NCI-H460 (cell line): ENCODE measurements at regions not wholly inside any gene's neighbourhood (a gene's known extent, or its start where the extent isn't known, plus 50 kb on each side); places are given as distances from the start of the nearest gene placed in this dataset.
"Not testable (repeated sequence)": the region's sequence is repeated elsewhere in the genome, so short reads cannot be mapped to it uniquely, and the experiment has no call there.

Experiments
- DNase-seq: peaks from one replicate; pipeline ENCODE4 v3.0.0-alpha.2; 2016; ENCODE audit warnings: low read depth; ENCODE audit errors: extremely low read depth

DNA sequence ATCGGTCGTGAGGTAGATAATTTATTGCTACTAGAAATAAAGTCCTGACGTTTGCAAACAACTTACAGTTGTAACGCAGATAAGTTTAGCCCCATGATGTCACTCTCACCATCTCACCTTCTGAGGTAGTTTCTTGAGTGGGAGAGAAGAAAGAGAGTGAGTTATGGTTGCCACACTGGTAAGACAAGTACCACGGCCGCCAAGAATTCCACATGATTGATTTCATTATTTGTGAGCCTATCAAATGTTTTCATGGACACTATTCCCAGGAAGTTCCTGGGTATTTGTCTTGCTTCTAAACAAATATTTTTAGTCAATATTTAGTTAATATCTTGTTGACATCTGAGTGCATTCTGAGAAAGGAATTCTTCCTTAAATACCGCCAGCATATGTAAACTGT lies 339.4 kb upstream of the KIAA1217 start:
- no peak for DNase-seq

DNA sequence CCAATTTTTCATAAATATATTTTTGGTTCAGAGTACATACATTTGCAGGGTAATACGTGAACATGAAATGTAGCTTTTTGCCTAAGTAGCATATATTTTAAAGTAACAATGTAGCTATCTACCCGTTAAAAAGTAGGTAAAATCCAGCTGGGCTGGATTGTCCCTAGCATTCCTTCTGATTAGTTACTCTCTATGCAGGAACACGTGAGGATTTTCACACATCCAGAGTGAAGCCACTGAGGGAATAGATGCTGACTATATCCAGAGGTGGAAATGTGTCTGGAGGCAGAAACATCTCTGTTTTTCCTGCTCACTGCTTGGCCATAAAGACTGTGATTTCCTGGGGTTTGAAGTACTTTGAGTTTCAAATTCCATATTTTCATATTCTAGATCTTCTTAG lies 338.9 kb upstream of the KIAA1217 start:
- no peak for DNase-seq

DNA sequence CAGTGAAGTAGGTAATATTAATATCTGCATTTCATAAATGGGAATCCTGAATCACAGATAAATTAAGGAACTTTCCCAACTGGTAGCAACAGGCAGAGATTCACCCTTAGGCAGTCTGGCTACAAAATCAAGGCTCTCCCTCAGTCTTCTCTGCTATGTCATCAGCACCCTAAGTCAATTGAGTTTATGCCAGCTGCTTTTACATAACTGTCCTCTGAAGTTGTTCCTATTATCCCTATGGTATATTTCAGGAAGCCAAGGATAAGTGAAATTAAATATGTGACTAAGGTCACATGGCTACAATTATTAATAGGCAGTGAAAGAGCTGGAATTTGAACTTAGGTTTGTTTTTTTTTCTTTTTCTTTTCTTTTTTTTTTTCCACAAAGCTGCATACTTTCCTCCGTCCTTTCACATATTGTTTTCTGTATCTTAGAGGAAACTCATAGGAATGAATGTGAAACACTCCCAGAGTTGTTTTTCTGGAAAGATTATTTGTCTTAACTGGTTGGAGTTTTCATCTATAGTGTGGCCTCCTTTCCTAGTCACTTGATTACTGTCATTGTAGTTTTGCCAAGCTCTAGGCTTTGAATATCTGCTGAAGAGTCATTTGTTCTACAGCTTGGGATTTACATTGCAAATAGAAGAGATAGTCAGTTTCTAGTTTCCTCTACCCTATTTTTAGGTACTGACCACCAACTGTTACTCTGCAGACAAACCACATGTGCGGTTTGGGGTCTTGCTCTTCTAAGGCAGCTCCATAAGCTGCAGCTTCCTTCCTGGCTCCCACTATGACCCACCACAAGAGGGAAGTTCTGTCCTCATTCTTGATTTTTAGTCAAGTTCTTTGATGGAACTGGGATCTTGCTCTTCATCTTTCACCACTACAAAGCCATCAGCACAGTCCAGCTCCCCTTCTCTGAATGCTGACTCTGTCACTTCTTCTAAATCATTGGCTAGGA lies 338.0 kb upstream of the KIAA1217 start:
- DNase-seq, result no peak

DNA sequence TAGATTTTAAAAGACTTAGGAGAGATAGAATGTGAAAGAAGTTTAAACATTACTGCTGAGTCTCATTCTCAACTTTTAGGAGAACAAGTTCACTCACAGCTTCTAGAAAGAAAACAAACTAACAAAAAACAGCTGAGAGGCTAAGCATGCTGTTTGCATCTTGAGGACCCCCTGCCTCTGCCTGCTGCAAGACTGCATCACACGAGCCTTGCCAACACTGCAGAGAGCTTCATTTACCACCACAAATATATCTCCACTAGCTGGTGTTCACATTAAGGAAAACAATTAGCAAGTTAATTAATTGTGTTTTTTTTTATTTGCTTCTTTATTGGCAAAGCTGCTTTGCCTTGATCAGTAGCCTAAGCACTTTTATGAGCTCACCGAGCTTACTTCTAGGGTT lies 336.6 kb upstream of the KIAA1217 start:
- DNase-seq, result no peak

DNA sequence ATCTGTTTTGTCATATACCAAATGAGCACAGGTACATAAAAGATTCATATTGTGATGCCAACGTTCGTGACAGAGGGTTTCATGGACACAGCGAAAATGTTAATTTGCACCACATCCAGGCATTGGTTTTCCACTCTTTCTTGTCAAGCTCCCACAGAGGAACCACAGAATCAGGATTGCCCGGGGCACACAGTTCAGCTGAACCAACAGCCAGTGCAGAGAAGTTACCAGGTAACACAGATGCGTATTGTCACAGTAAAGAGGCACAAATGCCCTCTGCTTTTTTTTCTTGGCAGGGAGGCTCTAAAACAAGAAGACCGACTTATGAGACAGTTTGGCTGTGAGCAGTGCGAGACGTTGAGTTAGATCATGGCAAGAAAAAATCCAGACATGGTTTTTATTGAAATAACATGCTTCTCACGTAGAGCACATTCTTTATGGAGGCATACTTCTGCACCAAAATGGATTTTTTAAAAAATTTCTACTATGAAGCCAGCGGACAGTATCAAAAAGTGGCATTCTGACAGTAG lies 331.1 kb upstream of the KIAA1217 start:
- DNase-seq, result no peak

DNA sequence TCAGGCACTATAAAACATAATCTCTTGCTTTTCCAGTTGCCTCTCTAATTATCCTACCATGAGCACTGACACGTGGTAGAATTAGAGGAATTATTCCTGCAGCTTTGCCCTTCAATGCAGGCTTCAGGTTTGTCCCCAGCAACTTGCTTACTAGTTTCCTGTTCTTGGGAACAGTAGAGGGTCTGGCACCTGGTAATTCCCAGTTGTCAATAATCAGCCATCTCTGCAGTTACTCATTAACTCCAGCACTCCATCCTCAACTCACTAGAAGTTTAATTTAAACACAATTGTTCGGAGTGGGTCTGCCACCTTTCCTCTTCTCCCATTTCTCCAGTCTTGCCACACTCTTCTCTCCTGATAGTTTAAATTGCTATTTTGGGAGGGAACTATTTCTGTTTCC lies 324.3 kb upstream of the KIAA1217 start:
- DNase-seq, result no peak

DNA sequence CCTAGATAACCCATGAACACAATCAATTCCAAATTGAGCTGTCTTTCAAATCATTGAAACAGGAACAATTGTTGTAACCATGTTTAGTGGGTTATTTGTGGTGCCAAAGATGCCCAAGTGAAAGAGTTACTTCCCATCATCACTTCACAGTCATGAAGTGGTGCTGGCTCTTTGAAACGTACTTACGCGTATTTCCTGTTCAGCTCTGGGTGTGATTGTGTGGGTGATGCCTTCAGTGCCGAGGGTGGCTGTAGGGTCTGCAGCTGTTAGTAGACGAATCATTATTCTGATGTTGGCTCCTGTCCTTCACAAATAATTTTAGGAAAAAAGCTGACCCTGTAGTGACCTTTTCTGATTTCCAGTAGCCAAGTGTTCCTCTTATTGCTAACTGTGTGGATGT lies 323.1 kb upstream of the KIAA1217 start:
- DNase-seq, result no peak

DNA sequence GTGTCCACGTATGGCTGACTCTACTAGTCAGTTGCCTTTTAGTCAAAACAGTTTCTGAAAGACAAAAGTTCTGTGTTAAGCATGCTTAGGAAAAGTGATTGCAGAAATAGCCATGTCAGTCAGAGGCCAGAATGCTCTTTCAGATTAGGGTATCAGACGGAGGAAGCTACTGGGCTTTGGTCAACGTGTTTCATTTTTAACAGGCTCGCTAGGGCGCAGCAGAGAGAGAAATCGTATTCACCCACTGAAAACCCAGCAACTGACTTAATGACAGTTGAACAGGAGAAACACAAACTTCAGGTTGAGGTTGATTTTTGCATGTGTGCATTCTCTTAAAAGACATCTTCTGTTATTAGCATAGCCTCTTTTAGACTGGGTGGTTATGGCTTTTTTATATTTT lies 322.6 kb upstream of the KIAA1217 start:
- no peak for DNase-seq

DNA sequence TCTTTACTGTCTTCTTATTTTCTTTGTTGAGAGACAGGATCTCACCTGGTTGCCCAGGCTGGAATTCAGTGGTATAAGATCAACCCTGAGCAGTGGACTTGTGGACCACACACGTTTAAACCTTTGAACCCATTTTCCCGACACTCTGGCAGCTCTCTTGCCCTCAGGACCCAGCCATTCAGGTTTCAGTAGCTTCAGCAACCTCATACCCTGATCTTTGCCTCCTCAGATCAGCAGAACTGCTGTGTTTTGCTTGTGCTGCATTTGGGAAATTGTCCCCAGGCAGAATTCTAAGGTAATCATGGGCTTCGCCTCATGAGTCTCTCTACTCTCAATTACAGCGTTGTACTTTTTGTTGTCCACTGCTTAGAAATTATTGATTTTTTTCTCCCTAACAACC lies 317.6 kb upstream of the KIAA1217 start:
- no peak for DNase-seq

DNA sequence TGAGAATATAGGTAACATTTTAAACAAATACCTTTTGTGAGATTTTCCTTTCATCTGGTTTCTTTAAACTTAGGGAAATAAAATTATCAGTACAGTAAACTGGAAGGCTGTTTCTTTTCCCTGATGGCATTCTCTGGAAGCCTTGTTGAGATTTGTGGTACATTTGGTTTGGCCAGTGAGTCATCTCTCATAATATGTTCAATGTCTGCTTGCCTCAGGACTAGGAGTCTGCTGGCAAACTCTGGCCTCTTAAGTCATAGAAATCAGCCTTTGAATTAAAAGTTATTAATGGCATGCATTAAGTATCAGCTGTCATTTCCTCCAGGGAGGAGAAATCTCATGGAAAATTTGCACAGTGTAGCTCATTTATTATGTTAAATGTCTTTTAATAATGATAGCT lies 316.6 kb upstream of the KIAA1217 start:
- no peak for DNase-seq

DNA sequence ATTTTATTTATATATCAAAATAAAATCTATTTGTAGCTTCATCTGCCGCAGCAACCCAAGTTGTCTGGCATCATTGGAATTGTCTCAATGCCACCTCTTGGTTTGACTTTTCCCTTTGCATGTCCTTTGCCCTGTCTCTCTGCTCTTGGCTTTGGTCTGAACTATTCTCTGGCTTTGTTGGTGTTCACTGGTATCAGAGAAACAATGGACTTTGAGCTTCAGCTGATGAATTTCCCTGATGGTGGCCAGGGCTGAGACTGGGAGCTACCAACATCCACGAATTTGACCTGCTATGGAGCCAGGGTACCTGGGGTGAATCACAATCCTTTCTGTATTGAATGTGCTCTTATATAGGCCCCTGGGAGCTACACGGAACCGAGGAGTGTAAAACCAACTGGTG lies 311.7 kb upstream of the KIAA1217 start:
- no peak for DNase-seq

DNA sequence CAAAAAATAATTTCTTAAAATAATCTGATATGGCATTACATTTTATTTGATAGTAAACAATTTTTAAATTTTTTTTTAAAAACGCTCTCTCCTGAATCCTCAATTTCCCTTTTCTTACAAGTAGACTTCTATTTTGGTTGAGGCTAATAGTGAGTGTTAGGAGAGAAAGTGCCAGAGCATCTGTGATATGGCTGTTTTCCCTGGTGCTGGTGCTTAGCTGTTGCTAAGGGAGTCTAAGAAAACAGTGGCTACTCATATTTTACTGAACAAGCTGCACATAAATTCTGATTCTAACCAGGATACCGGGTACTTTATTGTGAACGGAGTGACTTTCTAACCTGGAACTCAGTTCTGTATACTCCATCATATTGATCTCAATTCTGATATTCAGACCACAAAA lies 311.1 kb upstream of the KIAA1217 start:
- DNase-seq, result no peak

DNA sequence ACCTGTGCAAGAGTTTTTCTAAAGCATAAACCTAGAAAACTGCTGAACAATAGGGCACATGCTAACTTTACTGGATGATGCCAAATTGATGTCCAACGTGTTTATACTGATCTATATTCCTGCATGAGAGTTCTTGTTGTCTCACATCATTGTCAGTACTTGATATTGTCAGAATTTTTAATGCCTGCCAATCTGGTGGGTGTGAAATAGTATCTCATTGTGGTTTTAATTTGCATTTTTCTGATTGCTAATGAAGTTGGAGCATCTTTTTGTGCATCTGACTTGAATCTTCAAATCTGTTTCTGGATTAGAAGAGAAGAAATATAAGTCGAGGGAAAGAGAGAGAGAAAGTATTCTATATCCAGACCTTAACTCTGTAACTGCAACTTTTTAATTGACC lies 309.8 kb upstream of the KIAA1217 start:
- no peak for DNase-seq

DNA sequence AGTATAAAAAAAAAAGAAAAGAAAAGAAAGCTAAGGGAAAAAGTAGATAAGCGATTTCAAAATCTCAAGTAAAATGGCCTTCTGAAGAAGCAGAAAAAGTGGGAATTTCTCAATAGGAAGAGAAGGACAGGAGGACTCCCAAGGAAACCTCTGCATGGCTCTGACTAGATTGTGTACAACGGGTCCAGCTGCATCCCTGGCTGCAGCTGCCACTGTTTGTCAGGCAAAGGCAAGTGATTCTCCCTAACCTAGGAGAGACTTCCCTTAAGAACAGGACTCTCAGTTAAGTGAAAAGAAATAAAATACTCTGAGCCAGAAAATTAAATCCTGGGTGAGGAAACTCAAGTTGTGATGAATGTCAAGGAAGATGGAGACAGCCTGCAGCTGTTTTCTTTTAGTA lies 298.6 kb upstream of the KIAA1217 start:
- no peak for DNase-seq

DNA sequence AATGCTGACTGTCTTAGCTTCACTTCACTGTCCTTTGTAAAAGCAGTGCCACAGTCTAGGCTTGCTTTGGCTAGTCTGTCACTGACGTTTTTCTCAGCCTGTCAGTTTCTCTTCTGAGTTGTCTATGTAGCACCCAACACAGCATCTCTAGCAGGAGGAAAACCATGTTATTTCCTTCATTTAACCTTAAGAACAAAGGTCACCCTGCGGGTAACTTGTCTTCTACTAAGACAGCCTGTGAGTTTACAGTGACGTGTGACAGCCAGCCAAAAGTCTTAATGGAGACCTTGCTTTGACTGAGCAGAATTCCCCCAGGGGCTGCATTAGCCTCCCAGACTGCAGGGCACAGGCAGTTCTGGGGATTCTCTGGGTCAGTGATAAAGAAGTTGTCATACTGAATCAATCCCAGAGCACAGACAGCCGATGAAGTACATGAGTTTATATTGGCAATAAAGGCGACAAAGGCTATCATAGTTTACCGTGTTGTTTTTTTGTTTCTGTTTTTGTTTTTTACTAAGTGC lies 296.0 kb upstream of the KIAA1217 start:
- DNase-seq, result no peak

DNA sequence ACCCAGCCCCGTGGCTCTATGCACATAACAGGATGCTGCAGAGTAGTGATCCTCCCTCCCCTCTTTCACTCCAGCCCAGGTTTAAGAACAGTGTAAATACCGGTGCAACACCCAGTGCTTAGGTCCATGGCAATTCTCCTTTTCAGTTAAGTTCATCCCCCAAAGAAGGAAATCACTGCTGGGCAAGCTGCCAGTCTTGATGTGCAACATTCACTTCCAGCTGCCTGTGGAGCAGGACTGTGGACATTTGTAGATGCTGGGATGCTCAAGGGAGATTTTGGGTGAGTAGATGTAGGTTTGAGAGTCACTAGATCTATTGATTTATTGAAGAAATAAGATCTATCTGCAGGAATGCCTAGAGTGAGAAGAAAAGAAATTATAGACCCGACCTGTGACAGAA lies 294.3 kb upstream of the KIAA1217 start:
- DNase-seq, result no peak

DNA sequence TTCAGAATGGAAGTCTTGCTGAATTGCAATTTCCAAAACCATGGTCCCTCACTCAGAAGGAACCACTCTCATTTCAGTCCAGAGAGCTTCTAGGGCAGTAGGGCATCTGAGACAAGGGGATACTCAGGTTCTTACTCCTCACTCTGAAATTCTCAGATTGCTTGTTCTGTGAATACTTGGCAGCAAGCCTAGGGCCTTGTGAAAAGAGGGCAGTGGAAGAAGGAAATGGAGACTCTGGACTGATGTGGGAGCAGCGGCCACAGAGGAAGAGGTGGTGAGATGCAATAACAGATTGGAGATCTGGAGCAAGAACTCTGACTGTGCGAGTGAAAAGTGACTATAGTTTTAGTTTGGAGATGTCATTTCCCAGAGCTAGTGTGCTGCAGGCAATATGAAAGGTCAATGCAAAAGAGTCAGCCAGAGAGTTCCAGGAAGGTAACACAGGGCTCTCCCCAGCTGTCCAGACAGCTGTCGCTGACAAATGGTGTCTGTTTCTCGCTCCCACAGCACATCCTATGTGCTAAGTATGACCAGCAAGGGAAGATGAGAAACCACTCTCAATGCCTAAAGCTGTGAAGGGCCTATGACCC lies 291.6 kb upstream of the KIAA1217 start:
- DNase-seq, result no peak

DNA sequence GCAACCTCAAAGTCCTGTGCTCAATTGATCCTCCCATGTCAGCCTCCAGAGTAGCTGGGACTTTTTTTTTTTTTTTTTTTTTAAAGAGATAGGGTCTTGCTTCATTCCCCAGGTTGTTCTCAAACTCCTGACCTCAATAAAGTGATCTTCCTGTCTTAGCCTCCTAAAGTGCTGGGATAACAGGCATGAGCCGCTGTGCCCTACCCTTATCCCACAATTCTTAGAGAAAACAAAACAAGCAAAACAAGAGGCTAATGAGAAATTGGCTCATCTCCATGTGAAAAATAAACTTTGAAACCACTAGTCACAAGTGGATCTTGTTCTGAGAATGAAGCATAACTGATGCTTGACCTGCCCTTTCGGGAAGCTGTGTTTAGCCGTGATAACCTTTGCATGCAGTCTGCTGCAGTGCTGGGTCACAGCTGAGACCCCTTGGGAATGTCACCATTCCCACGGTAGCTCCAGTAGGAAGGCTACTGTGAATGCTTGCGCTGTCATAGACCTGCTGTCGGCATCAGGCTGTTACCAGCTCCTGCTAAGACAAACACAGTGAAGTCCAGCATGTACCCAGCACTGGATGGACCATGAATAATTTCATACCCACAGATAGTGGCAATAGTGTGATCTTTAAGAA lies 290.7 kb upstream of the KIAA1217 start:
- no peak for DNase-seq

DNA sequence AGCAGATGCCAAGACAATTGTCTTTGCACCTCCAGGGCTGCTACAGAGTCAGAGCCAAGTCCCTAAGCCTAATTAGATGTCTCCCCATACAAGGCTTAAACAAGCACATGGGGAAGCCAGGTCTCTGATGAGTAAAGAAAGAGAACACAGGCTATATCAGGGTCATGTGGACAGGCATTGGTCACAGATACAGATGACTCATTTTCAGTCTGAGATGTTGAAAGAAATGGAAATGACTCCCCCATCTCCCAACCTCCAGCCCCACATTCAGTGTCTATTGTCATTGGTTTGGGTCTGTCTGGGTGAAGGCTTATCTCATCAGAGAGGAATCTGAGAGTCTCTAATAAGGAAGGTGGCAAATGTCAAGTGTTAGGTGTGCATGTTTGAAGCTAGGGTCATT lies 290.1 kb upstream of the KIAA1217 start:
- no peak for DNase-seq

DNA sequence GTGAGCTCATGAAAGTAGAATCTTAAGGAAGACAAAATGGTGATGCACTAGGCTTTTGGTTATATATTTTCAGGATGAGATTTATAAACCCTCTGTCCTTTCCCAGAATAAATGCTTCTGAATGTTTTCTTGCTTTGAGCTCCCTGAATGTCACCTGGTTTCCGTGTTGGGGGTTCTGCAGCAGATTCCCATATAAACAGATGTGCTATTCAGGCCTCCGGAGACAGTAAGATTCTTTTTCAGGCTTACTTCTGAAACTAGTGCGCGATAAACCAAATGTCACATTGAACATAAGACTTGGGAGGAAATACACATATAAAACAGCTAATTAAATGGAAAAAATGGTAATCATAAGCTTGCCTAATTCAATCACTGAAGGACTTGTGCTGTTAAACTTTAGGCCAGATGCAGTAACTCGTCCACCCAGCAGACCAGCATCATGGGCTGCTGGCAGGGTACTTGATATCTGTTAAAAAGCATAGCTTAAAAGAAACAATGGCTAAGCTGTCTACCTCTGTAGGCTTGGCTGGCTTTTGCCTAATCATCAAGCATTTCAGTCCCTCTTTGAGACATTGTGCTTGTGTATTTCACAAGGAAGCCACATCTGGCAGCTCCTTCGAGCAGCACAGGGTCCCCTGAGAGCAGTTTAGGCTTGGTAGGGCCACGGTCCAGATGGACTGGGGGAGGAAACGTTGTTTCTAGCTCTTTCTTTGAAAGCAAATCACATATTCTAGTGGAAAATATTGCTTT lies 281.2 kb upstream of the KIAA1217 start:
- DNase-seq, result no peak

DNA sequence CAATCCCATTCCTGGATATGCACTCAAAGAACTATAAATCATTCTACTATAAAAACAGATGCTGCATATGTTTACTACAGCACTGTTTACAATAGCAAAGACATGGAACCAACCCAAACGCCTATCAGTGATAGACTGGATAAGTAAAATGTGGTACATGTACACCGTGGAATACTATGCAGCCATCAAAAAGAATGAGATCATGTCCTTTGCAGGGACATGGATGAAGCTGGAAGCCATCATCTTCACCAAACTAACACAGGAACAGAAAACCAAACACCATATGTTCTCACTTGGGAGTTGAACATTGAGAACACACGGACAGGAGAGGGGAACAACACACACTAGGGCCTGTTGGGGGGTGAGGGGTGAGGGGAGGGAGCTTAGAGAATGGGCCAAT lies 274.9 kb upstream of the KIAA1217 start:
- not testable (repeated sequence) for DNase-seq
